HUES6 (cell line): ENCODE measurements at regions not wholly inside any gene's neighbourhood (a gene's known extent, or its start where the extent isn't known, plus 50 kb on each side); places are given as distances from the start of the nearest gene placed in this dataset.
"Not testable (repeated sequence)": the region's sequence is repeated elsewhere in the genome, so short reads cannot be mapped to it uniquely, and the experiment has no call there.

Source experiments
- H3K27ac ChIP-seq: 2 replicates; pipeline ENCODE4 v1.7.0; 2013; ENCODE audit warnings: low read depth, mild to moderate bottlenecking, low read length, inconsistent platforms
- H3K27me3 ChIP-seq: 2 replicates; pipeline ENCODE4 v1.6.1; 2013; ENCODE audit warnings: low read length; ENCODE audit not compliant: control insufficient read depth, insufficient read depth
- H3K36me3 ChIP-seq: 2 replicates; pipeline ENCODE4 v1.6.1; 2013; ENCODE audit warnings: low read length; ENCODE audit not compliant: control insufficient read depth, insufficient read depth
- H3K4me1 ChIP-seq: 2 replicates; pipeline ENCODE4 v1.6.1; 2013; ENCODE audit warnings: low read length; ENCODE audit not compliant: control insufficient read depth, insufficient read depth
- H3K4me3 ChIP-seq: 2 replicates; pipeline ENCODE4 v1.5.1; 2013; ENCODE audit warnings: low read depth, low read length
- H3K9ac ChIP-seq: one replicate; pipeline ENCODE4 v1.6.1; 2013; ENCODE audit warnings: mild to moderate bottlenecking, low read length
- H3K9me3 ChIP-seq: 2 replicates; pipeline ENCODE4 v1.6.1; 2013; ENCODE audit warnings: low read depth, low read length; ENCODE audit not compliant: control insufficient read depth, insufficient read depth

DNA sequence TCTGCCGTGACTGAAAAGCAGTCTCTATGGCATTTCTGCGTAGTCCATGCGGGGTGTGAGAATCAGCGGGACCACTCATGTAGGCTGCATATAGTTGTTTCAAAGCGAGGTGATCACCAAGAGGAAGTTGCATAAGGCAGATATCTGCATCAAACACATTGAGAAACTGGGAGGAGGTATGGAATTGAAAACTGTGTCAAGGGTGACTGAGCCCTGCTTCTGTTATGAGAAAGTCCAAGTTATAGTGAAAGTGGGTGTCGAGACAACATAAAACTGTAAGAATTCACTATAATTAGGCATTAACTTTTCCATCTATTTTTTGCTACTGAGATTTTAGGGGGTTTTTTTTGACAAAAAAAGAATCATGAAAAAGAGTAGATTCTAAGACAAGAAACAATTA lies 109.3 kb downstream of the ZIC1 start:
- Histone ChIP-seq H3K36me3 (no peaks in the 10 kb centered on the region), H3K4me3 (no peak overlapping the region), H3K27me3 (no peaks in the 10 kb centered on the region), H3K27ac (no peak overlapping the region), H3K9me3 (no peaks in the 10 kb centered on the region), H3K9ac (no peak overlapping the region), H3K4me1 (peaks cover 7% of the 10 kb centered on the region; the same call in 1 of the 2 replicates)

DNA sequence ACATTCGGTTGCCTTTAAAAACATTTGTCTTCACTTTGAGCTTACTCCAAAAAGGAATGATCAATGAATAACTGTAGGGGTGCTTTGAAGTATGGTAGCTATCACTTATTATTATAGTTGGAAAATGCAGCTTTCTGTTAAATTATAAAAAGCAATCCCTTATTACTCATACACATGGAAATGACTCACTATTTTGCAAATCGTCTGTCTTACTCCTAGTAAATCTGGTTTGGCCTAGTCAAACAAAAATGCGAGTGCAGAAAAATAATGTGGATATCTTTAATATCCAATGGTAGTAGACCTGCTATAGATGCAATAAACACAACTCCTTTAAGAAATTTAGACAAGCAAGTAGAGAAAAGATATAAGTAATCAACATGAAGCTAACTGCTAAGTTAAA lies 112.5 kb downstream of the ZIC1 start:
- H3K4me3 ChIP-seq: no peak overlapping the region

DNA sequence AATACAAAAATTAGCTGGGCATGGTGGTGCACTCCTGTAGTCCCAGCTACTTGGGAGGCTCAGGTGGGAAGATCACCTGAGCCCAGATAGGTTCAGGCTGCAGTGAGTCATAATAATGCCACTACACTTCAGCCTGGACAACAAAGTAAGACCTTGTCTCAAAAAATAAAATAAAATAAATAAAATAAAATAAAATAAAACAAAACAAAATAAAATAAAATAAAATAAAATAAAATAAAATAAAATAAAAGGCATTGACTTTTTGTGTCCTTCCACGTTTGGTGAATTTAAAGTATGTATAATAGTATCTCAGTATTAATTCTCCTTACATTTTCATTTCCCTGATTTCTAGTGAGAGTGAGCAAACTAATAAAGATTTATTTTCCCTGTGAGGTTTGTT lies 113.6 kb downstream of the ZIC1 start:
- not testable (repeated sequence) for H3K4me1 ChIP-seq, H3K27me3 ChIP-seq

More for the DNA sequence above, 112.5 kb downstream of the ZIC1 start:
- no peak overlapping the region for H3K27ac ChIP-seq
- no peak overlapping the region for H3K9ac ChIP-seq
- no peaks in the 10 kb centered on the region for H3K9me3 ChIP-seq
- no peaks in the 10 kb centered on the region for H3K4me1 ChIP-seq
- H3K27me3 ChIP-seq: no peaks in the 10 kb centered on the region
- H3K36me3 ChIP-seq: no peaks in the 10 kb centered on the region

DNA sequence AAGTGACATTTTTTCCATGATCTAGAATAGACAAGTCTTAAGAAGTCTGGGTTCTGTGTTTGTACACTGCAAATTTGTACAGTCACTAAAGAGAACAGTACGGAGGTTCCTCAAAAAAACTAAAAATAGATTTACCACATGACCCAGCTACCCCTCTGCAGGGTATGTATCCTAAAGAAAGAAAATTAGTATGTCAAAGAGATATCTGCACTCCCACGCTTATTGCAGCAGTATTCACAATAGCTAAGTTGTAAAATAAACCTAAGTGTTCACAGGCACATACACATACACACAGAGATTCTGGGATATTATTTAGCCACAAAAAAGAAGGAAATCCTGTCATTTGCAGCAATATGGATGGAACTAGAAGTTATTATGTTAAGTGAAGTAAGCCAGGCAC lies 120.4 kb downstream of the ZIC1 start:
- no peak overlapping the region for H3K9ac ChIP-seq
- no peak overlapping the region for H3K27ac ChIP-seq
- no peaks in the 10 kb centered on the region for H3K36me3 ChIP-seq
- no peaks in the 10 kb centered on the region for H3K27me3 ChIP-seq
- no peaks in the 10 kb centered on the region for H3K4me1 ChIP-seq
- no peak overlapping the region for H3K4me3 ChIP-seq
- H3K9me3 ChIP-seq: no peaks in the 10 kb centered on the region

More for the DNA sequence above, 113.6 kb downstream of the ZIC1 start:
- not testable (repeated sequence) for H3K27ac ChIP-seq, H3K4me3 ChIP-seq, H3K36me3 ChIP-seq, H3K9ac ChIP-seq, H3K9me3 ChIP-seq

DNA sequence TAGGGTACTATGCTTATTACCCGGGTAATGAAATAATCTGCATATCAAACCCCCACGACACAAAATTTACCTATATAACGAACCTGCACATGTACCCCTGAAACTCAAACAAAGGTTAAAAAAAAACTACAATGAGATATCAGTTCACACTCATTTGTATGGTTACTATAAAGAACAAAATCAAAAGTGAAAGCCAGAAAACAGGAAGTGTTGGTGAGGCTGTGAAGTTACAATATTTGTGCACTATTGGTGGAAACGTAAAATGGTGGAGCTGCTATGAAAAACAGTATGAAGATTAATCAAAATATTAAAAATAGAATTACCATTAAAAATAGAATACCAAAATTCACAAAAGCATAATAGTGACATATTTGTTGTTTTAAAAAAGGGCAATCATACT lies 128.9 kb downstream of the ZIC1 start:
- H3K4me3 ChIP-seq: no peak overlapping the region
- H3K27ac ChIP-seq: no peak overlapping the region
- no peaks in the 10 kb centered on the region for H3K27me3 ChIP-seq
- H3K4me1 ChIP-seq: no peaks in the 10 kb centered on the region
- H3K9me3 ChIP-seq: 0 out of 2 replicates have a peak, but pooled peaks cover 3% of the 10 kb centered on the region
- no peak overlapping the region for H3K9ac ChIP-seq
- no peaks in the 10 kb centered on the region for H3K36me3 ChIP-seq

DNA sequence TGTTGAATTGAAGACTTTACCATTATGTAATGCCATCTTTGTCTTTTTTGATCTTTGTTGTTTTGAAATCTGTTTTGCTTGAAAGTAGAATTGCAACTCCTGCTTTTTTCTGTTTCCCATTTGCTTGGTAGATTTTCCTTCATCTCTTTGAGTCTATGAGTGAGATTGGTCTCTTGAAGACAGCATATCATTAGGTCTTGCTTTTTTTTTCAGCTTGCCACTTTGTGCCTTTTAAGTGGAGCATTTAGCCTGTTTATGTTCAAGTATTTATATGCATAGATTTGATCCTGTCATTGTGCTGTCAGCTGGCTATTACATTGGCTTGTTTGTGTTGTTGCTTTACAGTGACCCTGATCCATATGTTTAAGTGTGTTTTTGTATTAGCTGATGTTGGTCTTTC lies 131.8 kb downstream of the ZIC1 start:
- H3K9ac ChIP-seq: no peak overlapping the region
- H3K36me3 ChIP-seq: no peaks in the 10 kb centered on the region
- H3K27ac ChIP-seq: no peak overlapping the region
- no peaks in the 10 kb centered on the region for H3K27me3 ChIP-seq
- H3K9me3 ChIP-seq: 0 out of 2 replicates have a peak, but pooled peaks cover 3% of the 10 kb centered on the region
- no peak overlapping the region for H3K4me3 ChIP-seq
- no peaks in the 10 kb centered on the region for H3K4me1 ChIP-seq

DNA sequence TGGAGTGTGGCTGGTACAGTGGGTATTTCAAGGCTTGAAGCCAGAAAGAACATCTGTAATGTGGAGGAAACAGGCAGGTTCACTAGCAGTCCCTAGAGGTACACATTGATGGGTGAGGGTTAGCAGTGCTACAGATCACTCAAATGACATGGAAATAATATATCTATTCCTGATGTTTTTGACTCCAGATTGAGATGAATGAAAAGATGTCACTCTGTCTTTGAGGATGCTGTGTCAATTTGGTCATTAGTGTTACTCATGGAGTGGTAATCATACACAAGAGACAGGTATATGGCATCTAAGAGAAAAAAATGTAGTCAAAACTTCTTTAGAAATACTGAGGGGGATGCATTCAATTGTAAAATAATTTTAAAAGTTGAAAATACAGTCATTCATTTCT lies 135.1 kb downstream of the ZIC1 start:
- Histone ChIP-seq H3K9me3 (0 out of 2 replicates have a peak, but pooled peaks cover 3% of the 10 kb centered on the region), H3K4me1 (no peaks in the 10 kb centered on the region), H3K36me3 (no peaks in the 10 kb centered on the region), H3K9ac (no peak overlapping the region), H3K27me3 (no peaks in the 10 kb centered on the region), H3K27ac (no peak overlapping the region), H3K4me3 (no peak overlapping the region)

DNA sequence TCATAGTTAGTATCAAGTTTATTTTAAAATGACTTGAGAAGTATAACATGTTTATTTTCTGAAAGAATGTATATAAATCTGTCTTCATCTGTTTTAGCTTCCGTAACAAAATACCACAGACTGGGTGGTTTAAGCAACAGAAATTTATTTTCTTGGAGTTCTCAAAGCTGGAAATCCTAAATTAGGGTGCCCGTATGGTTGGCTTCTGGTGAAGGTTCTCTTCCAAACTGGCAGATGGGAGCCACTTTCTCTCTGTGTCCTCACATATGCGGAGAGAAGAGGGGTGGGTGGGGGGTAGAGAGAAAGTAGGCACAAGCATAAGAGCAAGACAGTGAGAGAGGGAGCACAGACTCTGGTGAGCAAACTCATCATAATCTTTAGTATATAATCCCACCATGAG lies 142.3 kb downstream of the ZIC1 start:
- no peak overlapping the region for H3K4me3 ChIP-seq
- no peak overlapping the region for H3K27ac ChIP-seq
- H3K36me3 ChIP-seq: no peaks in the 10 kb centered on the region
- H3K4me1 ChIP-seq: no peaks in the 10 kb centered on the region
- H3K27me3 ChIP-seq: no peaks in the 10 kb centered on the region
- H3K9me3 ChIP-seq: no peaks in the 10 kb centered on the region
- H3K9ac ChIP-seq: no peak overlapping the region

DNA sequence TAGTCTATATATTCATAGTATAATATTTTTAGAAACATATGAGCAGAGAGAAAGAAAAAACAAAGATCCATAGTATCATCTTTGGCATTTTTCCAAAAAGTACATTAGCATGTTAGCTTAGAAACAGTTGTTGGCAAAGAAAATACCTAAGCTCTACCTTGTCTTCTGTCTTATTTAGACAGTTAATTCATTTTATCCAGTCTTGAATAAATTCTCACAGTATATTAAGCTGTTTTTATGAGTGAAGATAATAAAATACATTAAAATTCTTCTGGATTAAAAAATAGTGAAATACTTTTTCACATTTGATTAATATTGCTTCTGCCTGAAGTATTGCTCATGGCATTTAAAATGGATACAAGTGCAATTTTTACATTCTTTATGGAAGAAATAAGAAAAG lies 145.2 kb downstream of the ZIC1 start:
- H3K9me3 ChIP-seq: no peaks in the 10 kb centered on the region
- H3K4me3 ChIP-seq: no peak overlapping the region
- no peak overlapping the region for H3K9ac ChIP-seq
- H3K36me3 ChIP-seq: no peaks in the 10 kb centered on the region
- H3K27me3 ChIP-seq: no peaks in the 10 kb centered on the region
- no peaks in the 10 kb centered on the region for H3K4me1 ChIP-seq
- H3K27ac ChIP-seq: no peak overlapping the region

DNA sequence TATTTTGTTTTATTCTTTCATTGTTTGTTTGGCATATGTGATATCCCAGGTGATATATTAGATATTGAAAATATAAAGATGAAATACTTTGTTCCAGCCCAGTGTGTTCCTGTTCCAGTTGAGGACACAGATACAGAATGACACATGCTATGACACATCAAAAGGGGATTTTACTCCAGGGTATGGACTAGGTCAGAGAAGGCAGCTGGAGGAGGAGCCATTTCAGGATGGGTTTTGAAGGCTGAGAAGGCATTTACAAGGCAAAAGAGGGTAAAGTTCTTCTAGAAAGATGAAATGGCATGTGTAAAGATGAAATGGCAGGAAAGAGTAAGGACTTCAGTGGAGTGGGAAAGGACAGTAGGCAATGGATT lies 163.8 kb downstream of the ZIC1 start:
- H3K27me3 ChIP-seq: no peaks in the 10 kb centered on the region
- no peaks in the 10 kb centered on the region for H3K36me3 ChIP-seq
- no peak overlapping the region for H3K9ac ChIP-seq
- no peak overlapping the region for H3K27ac ChIP-seq
- H3K4me3 ChIP-seq: no peak overlapping the region
- no peaks in the 10 kb centered on the region for H3K4me1 ChIP-seq
- H3K9me3 ChIP-seq: no peaks in the 10 kb centered on the region

DNA sequence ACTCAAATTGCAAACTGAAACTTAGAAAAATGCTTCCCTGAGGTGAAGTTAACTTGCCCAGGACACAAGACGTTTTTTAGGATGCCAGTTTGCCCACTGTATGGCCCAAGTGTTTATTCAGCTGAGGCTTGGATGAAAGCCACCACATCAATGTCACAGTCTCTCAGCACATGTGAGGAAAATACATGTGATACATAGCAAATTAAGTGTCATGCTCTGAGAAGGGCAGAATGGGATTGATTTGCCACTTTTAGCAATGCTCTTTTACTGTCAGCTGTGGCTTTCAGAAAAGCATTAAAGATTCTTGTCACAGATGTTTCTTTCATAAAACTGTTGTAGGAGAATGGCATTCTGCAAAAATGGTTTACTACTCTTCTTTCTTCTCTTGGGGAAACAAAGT lies 165.5 kb downstream of the ZIC1 start:
- H3K4me1 ChIP-seq: no peaks in the 10 kb centered on the region
- H3K36me3 ChIP-seq: no peaks in the 10 kb centered on the region
- H3K4me3 ChIP-seq: no peak overlapping the region
- H3K9me3 ChIP-seq: no peaks in the 10 kb centered on the region
- H3K9ac ChIP-seq: no peak overlapping the region
- H3K27ac ChIP-seq: no peak overlapping the region
- H3K27me3 ChIP-seq: no peaks in the 10 kb centered on the region

DNA sequence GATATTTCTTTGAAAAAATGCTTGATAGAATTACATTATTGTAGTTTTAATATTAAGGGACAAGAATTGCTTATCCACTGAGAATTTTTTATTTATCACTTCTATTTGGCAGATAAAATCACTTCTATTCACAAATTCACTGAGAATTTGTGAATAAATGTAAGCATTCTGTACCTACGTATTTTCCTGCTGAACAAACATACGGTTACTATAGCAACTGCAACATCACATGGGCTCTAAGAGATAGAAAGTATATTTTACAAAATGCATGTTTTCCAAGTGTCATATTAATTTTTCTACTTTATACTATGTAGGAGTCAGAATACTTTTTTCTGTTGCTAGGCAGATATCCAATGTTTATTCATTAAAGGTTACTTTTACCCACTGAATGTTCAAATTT lies 166.2 kb downstream of the ZIC1 start:
- H3K9ac ChIP-seq: no peak overlapping the region
- no peak overlapping the region for H3K4me3 ChIP-seq
- H3K27me3 ChIP-seq: no peaks in the 10 kb centered on the region
- no peaks in the 10 kb centered on the region for H3K9me3 ChIP-seq
- H3K27ac ChIP-seq: no peak overlapping the region
- H3K36me3 ChIP-seq: no peaks in the 10 kb centered on the region
- no peaks in the 10 kb centered on the region for H3K4me1 ChIP-seq
